Testis (tissue), 2 donors: ENCODE measurements at regions not wholly inside any gene's neighbourhood (a gene's known extent, or its start where the extent isn't known, plus 50 kb on each side); places are given as distances from the start of the nearest gene placed in this dataset.

Source experiments
- POLR2A ChIP-seq: fragments of 450-650 bp; IDR thresholded peaks from one replicate; pipeline ENCODE4 v1.6.1; 2017; ENCODE audit warnings: antibody characterized with exemption, mild to moderate bottlenecking, moderate library complexity
- TF ChIP-seq, protein P1 (sequence below), 3 experiments: fragments of 450-650 bp in 2 of 3; fragments of 200-600 bp in 1 of 3; sonication (generic) in 1 of 3; IDR thresholded peaks; one replicate each; pipeline ENCODE4 v1.5.1; 2016 to 2019; ENCODE audit warnings: antibody characterized with exemption in 3 of 3, mild to moderate bottlenecking in 2 of 3, moderate library complexity in 1 of 3

DNA sequence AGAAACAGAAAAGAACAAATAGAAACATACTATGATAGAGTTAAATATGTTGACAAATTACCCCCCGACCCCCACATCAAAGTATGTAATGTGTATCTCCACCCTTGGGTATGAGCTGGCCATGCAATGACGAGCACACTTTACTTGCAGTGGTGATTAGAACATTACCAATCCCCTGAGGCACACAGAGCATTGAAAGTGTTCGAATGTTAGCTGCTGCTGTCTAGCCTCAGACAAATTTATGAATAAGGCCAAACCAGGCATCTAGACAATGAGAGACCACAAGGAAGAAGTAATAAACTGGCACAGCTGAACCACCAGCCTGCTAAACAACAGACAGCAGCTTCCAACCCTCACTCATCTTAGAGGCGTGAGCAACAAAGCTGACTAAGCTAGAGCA lies 380.5 kb downstream of the DSEL start:
- TF ChIP-seq, protein P1, sequence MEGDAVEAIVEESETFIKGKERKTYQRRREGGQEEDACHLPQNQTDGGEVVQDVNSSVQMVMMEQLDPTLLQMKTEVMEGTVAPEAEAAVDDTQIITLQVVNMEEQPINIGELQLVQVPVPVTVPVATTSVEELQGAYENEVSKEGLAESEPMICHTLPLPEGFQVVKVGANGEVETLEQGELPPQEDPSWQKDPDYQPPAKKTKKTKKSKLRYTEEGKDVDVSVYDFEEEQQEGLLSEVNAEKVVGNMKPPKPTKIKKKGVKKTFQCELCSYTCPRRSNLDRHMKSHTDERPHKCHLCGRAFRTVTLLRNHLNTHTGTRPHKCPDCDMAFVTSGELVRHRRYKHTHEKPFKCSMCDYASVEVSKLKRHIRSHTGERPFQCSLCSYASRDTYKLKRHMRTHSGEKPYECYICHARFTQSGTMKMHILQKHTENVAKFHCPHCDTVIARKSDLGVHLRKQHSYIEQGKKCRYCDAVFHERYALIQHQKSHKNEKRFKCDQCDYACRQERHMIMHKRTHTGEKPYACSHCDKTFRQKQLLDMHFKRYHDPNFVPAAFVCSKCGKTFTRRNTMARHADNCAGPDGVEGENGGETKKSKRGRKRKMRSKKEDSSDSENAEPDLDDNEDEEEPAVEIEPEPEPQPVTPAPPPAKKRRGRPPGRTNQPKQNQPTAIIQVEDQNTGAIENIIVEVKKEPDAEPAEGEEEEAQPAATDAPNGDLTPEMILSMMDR (IDR thresholded peaks at IDR 0.05) = no peak
- TF ChIP-seq POLR2A = no peak
